K562 (cell line): ENCODE measurements at regions not wholly inside any gene's neighbourhood (a gene's known extent, or its start where the extent isn't known, plus 50 kb on each side); places are given as distances from the start of the nearest gene placed in this dataset.

Experiments
- ATAC-seq: fragments of 200-7000 bp; cut with Tn5 transposase; 3 replicates; pipeline ENCODE4 v1.9.1; 2020; ENCODE audit warnings: moderate library complexity
- BruUV-seq: library from RNA; stranded (reverse); fragments of 400-500 nt; replicated peaks from 2 replicates; lab custom pipeline; 2021; lab: Mats Ljungman, UMichigan
- CTCF ChIA-PET: fragments of 300-600 bp; formaldehyde crosslinking; extraction: SDS; loops from one replicate; lab custom pipeline; 2021; ENCODE audit warnings: low intra/inter-chr PET ratio; lab: Yijun Ruan, JAX
- POLR2A ChIA-PET: fragments of 300-600, 350-650 bp; sonication (Branson Sonifier 250); formaldehyde crosslinking; extraction: SDS; loops from one replicate; lab custom pipeline; 2021; ENCODE audit warnings: antibody characterized with exemption, inconsistent platforms; lab: Yijun Ruan, JAX
- DNase-seq, 4 experiments: peaks; one replicate each; pipeline versions ENCODE4 v3.0.0 to v3.0.0-alpha.2; 2011 to 2018; ENCODE audit warnings: low spot score in 3 of 4, mixed read lengths in 3 of 4; ENCODE audit errors: extremely low read depth in 1 of 4
- FAIRE-seq: peaks from 2 replicates; lab custom pipeline; 2011; peaks lifted over from hg19 to GRCh38; lab: Jason Lieb, UNC
- H2AFZ ChIP-seq: 2 replicates; pipeline ENCODE4 v1.6.0; 2011; ENCODE audit warnings: low read depth, low read length, control low read depth, inconsistent platforms
- H3K27ac ChIP-seq: fragments of 200-600 bp; 3 replicates; pipeline ENCODE4 v1.8.0; 2011; ENCODE audit warnings: low read depth, mild to moderate bottlenecking, control low read depth, inconsistent platforms, low read length, moderate library complexity, mixed read lengths; ENCODE audit errors: extremely low read depth
- H3K27me3 ChIP-seq, 2 experiments: fragments of 300-600 bp in 1 of 2; 2 replicates in 1 of 2; 3 replicates in 1 of 2; pipeline versions ENCODE4 v1.6.0 to v1.8.0; 2011; ENCODE audit warnings: inconsistent platforms in 2 of 2, low read length in 2 of 2, mild to moderate bottlenecking in 1 of 2, mixed read lengths in 1 of 2, moderate library complexity in 1 of 2; ENCODE audit not compliant: control insufficient read depth in 2 of 2, insufficient read depth in 2 of 2
- H3K36me3 ChIP-seq: fragments of 300-600 bp; 3 replicates; pipeline ENCODE4 v1.8.0; 2011; ENCODE audit warnings: mild to moderate bottlenecking, low read length, inconsistent platforms; ENCODE audit not compliant: control insufficient read depth, insufficient read depth
- H3K4me1 ChIP-seq, 2 experiments: fragments of 200-600 bp in 1 of 2; replicated peaks in 1 of 2; 2 replicates in 1 of 2; 3 replicates in 1 of 2; pipeline versions ENCODE4 v1.5.1 to v1.8.0; 2011; ENCODE audit warnings: inconsistent platforms in 2 of 2, low read length in 2 of 2, mild to moderate bottlenecking in 1 of 2, mixed read lengths in 1 of 2, moderate library complexity in 1 of 2; ENCODE audit not compliant: control insufficient read depth in 2 of 2, insufficient read depth in 2 of 2
- H3K4me2 ChIP-seq: 2 replicates; pipeline ENCODE4 v1.6.1; 2011; ENCODE audit warnings: low read length, control low read depth, inconsistent platforms, mixed read lengths; ENCODE audit not compliant: insufficient read depth
- H3K4me3 ChIP-seq: fragments of 200-600 bp; sonication (generic), shearing (Covaris generic); 2 replicates; pipeline ENCODE4 v1.5.1; 2016; ENCODE audit warnings: control low read depth, inconsistent platforms
- H3K79me2 ChIP-seq: fragments of 200-600 bp; 3 replicates; pipeline ENCODE4 v1.8.0; 2011; ENCODE audit warnings: low read length, inconsistent platforms; ENCODE audit not compliant: control insufficient read depth, insufficient read depth
- H3K9ac ChIP-seq, 2 experiments: 2 replicates each; pipeline versions ENCODE4 v1.6.0 to v1.6.1; 2011; ENCODE audit warnings: low read depth in 2 of 2, low read length in 2 of 2, control low read depth in 1 of 2, inconsistent platforms in 1 of 2, mild to moderate bottlenecking in 1 of 2, mixed read lengths in 1 of 2; ENCODE audit not compliant: insufficient read depth in 1 of 2
- H3K9me1 ChIP-seq: one replicate; pipeline ENCODE4 v1.6.0; 2011; ENCODE audit warnings: inconsistent platforms, mild to moderate bottlenecking, low read length, moderate library complexity; ENCODE audit not compliant: control insufficient read depth, insufficient read depth
- H3K9me3 ChIP-seq: replicated peaks from 2 replicates; pipeline ENCODE4 v1.5.1; 2011; ENCODE audit warnings: low read depth, low read length, inconsistent platforms; ENCODE audit not compliant: control insufficient read depth, insufficient read depth
- H4K20me1 ChIP-seq: replicated peaks from 2 replicates; pipeline ENCODE4 v1.6.1; 2011; ENCODE audit warnings: low read length, inconsistent platforms, mixed read lengths; ENCODE audit not compliant: control insufficient read depth, insufficient read depth
- BRF1 ChIP-seq: IDR thresholded peaks from 3 replicates; pipeline ENCODE4 v1.6.1; 2011; ENCODE audit warnings: borderline replicate concordance, mild to moderate bottlenecking; ENCODE audit not compliant: insufficient read length; ENCODE audit errors: extremely low read depth
- MEIS2 ChIP-seq: fragments of 450-650 bp; IDR thresholded peaks from 2 replicates; pipeline ENCODE4 v1.6.1; 2014; ENCODE audit warnings: mild to moderate bottlenecking; ENCODE audit not compliant: partially characterized antibody
- ZBED1 ChIP-seq: IDR thresholded peaks from 2 replicates; pipeline ENCODE4 v1.6.1; 2014
- ZNF668 ChIP-seq: fragments of 250-450 bp; sonication (Bioruptor Pico); IDR thresholded peaks from 2 replicates; pipeline ENCODE4 v1.8.0; 2022; ENCODE audit warnings: mild to moderate bottlenecking, inconsistent platforms
- WGBS: fragments of 100-300 bp; shearing (Covaris generic); methylation state at CpG from one replicate; pipeline ENCODE4 v1.1.6; 2016; ENCODE audit warnings: low coverage, mixed read lengths; ENCODE audit not compliant: insufficient coverage; ENCODE audit errors: missing lambda C conversion rate; 5-methylcytosine and 5-hydroxymethylcytosine counted together
- in situ Hi-C: fragments of 300-500 bp; cut with MboI; formaldehyde crosslinking; loops from 4 replicates; pipeline ENCODE4 v1.15.0; 2018; ENCODE audit warnings: inconsistent platforms, mixed read lengths
- intact Hi-C: fragments of 100-400 bp; cut with micrococcal nuclease; formaldehyde crosslinking; loops from 2 replicates; pipeline ENCODE4 v1.14.2; 2022
- TF ChIP-seq, protein P1 (sequence below), 2 experiments: IDR thresholded peaks in 1 of 2; conservative IDR thresholded peaks in 1 of 2; 2 replicates each; pipeline ENCODE4 v1.6.1; 2016; ENCODE audit warnings: low read depth in 2 of 2, mild to moderate bottlenecking in 1 of 2, missing compliant biosample characterization in 1 of 2, missing genetic modification characterization in 1 of 2, moderate library complexity in 1 of 2
- TF ChIP-seq, protein P2 (sequence below), 2 experiments: fragments of 200-800 bp in 1 of 2; sonication (Bioruptor generic) in 1 of 2; sonication (generic) in 1 of 2; formaldehyde crosslinking in 1 of 2; IDR thresholded peaks in 1 of 2; conservative IDR thresholded peaks in 1 of 2; 2 replicates each; pipeline versions ENCODE4 v1.5.0 to v1.6.1; 2016 to 2020; ENCODE audit warnings: missing compliant biosample characterization in 1 of 2, missing genetic modification characterization in 1 of 2, missing genetic modification reagents in 1 of 2

DNA sequence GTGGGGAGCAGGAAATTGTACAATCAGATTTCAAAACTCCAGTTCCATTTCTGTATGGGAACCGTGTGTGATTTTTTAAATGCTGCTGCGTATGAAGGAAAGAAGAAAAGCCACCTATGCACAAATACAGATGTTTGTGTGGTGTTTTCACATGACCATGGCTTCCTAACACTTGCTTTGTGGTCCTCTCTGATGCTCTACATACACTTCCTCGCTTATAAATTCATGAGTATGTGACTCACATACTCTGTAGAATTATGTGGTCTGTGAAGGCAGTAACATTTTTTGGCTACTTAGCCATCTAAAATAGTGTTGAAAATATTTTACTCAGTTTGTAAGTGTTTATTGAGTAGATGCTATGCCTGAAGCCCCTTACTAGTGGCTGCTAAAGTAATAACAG is 119.8 kb upstream of the PDE10A start:
- Histone ChIP-seq H3K79me2 (no peaks in the 10 kb centered on the region), H3K27ac (no peak overlapping the region), H3K9me1 (no peaks in the 10 kb centered on the region), H3K4me3 (no peak overlapping the region), H3K27me3 (no peaks in the 10 kb centered on the region; a peak in 1 of 5 replicates), H3K9me3 (no peaks in the 10 kb centered on the region), H2AFZ (no peak overlapping the region), H3K4me1 (no peaks in the 10 kb centered on the region), H3K4me2 (no peak overlapping the region), H3K9ac (no peak overlapping the region), H4K20me1 (no peaks in the 10 kb centered on the region), H3K36me3 (no peaks in the 10 kb centered on the region)
- FAIRE-seq (no peak), DNase-seq (no peak), ATAC-seq (no peak)
- ChIA-PET CTCF (no interaction called here), POLR2A (interaction anchor here (0.6 kb wide), 1 partner anchor 65 kb away, joined by 3 read pairs; no protein-coding TSS in a partner anchor)
- in situ Hi-C loops, result no loop called here
- intact Hi-C loops, result no loop called here
- TF ChIP-seq ZBED1, result no peak
- no TSS peak for BruUV-seq
- 0% methylated on average over 3 of the region's 3 CpGs for WGBS

- intact Hi-C loops, result no loop called here
- POLR2A ChIA-PET, result interaction anchor here (0.6 kb wide), 1 partner anchor 49 kb away, joined by 3 read pairs; no protein-coding TSS in a partner anchor
Measured at GRCh38 chr6:165782134-165782533, 119.1 kb upstream of the PDE10A start.

More at GRCh38 chr6:165782134-165782533, 119.1 kb upstream of the PDE10A start:
- Histone ChIP-seq H3K9ac (no peak overlapping the region), H3K27me3 (no peaks in the 10 kb centered on the region; a peak in 1 of 5 replicates), H3K79me2 (no peaks in the 10 kb centered on the region), H3K4me2 (no peak overlapping the region), H3K9me3 (no peaks in the 10 kb centered on the region), H4K20me1 (no peaks in the 10 kb centered on the region), H3K4me3 (no peak overlapping the region), H2AFZ (no peak overlapping the region), H3K4me1 (no peaks in the 10 kb centered on the region), H3K27ac (no peak overlapping the region), H3K36me3 (no peaks in the 10 kb centered on the region), H3K9me1 (no peaks in the 10 kb centered on the region)
- in situ Hi-C loops, result no loop called here
- no peak for DNase-seq
- ATAC-seq, result no peak
- CTCF ChIA-PET, result no interaction called here
- BruUV-seq, result no TSS peak
- no peak for FAIRE-seq
- WGBS, result 1% methylated on average over 8 of the region's 8 CpGs
- TF ChIP-seq, protein P1, sequence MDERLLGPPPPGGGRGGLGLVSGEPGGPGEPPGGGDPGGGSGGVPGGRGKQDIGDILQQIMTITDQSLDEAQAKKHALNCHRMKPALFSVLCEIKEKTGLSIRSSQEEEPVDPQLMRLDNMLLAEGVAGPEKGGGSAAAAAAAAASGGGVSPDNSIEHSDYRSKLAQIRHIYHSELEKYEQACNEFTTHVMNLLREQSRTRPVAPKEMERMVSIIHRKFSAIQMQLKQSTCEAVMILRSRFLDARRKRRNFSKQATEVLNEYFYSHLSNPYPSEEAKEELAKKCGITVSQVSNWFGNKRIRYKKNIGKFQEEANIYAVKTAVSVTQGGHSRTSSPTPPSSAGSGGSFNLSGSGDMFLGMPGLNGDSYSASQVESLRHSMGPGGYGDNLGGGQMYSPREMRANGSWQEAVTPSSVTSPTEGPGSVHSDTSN (CRISPR knock-in tag; IDR thresholded peaks at IDR 0.05; ENCODE audit: low read depth), result no peak
- TF ChIP-seq, protein P1 (tag; conservative IDR thresholded peaks at IDR 0.05; ENCODE audit: low read depth), result 0 out of 2 replicates have a peak, but pooled peaks have one; percentile 6
- TF ChIP-seq MEIS2, result peak; percentile 10
- no peak for TF ChIP-seq ZNF668 (CRISPR knock-in tag)
- TF ChIP-seq, protein P2, sequence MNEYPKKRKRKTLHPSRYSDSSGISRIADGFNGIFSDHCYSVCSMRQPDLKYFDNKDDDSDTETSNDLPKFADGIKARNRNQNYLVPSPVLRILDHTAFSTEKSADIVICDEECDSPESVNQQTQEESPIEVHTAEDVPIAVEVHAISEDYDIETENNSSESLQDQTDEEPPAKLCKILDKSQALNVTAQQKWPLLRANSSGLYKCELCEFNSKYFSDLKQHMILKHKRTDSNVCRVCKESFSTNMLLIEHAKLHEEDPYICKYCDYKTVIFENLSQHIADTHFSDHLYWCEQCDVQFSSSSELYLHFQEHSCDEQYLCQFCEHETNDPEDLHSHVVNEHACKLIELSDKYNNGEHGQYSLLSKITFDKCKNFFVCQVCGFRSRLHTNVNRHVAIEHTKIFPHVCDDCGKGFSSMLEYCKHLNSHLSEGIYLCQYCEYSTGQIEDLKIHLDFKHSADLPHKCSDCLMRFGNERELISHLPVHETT (CRISPR knock-in tag; conservative IDR thresholded peaks at IDR 0.05 in 1 of 2, IDR thresholded peaks at IDR 0.05 in 1 of 2), result no peak
- no peak for TF ChIP-seq BRF1
- TF ChIP-seq, all 486 proteins: peak for 2
